Lower leg skin (tissue), 4 donors: ENCODE measurements at regions not wholly inside any gene's neighbourhood (a gene's known extent, or its start where the extent isn't known, plus 50 kb on each side); places are given as distances from the start of the nearest gene placed in this dataset.
"Not testable (repeated sequence)": the region's sequence is repeated elsewhere in the genome, so short reads cannot be mapped to it uniquely, and the experiment has no call there.

ENCODE experiments used
- DNase-seq, 2 donors: peaks; one replicate each; pipeline ENCODE4 v3.0.0-alpha.2; 2019; ENCODE audit warnings: low spot score in 2 of 2
- H3K4me3 ChIP-seq: fragments of 200-600 bp; sonication (generic); 2 replicates; pipeline ENCODE4 v1.5.1; 2017; ENCODE audit warnings: mild to moderate bottlenecking, low read depth; ENCODE audit not compliant: poor library complexity, severe bottlenecking
- POLR2A ChIP-seq, 2 donors: fragments of 450-650 bp; IDR thresholded peaks; one replicate each; pipeline ENCODE4 v1.6.1; 2016 to 2017; ENCODE audit warnings: antibody characterized with exemption in 2 of 2, mild to moderate bottlenecking in 1 of 2, moderate library complexity in 1 of 2
- WGBS, 2 donors: methylation state at CpG; one replicate each; pipeline ENCODE4 v1.1.5; 2018; 5-methylcytosine and 5-hydroxymethylcytosine counted together
- intact Hi-C: fragments of 100-400 bp; cut with DNase I; formaldehyde crosslinking; loops from one replicate; pipeline ENCODE4 v1.15.0; 2023; ENCODE audit warnings: low total_unique reads
- TF ChIP-seq, protein P1 (sequence below), 3 donors: fragments of 450-650 bp; IDR thresholded peaks; one replicate each; pipeline ENCODE4 v1.5.1; 2016; ENCODE audit warnings: antibody characterized with exemption in 3 of 3, mild to moderate bottlenecking in 3 of 3, moderate library complexity in 2 of 3

DNA sequence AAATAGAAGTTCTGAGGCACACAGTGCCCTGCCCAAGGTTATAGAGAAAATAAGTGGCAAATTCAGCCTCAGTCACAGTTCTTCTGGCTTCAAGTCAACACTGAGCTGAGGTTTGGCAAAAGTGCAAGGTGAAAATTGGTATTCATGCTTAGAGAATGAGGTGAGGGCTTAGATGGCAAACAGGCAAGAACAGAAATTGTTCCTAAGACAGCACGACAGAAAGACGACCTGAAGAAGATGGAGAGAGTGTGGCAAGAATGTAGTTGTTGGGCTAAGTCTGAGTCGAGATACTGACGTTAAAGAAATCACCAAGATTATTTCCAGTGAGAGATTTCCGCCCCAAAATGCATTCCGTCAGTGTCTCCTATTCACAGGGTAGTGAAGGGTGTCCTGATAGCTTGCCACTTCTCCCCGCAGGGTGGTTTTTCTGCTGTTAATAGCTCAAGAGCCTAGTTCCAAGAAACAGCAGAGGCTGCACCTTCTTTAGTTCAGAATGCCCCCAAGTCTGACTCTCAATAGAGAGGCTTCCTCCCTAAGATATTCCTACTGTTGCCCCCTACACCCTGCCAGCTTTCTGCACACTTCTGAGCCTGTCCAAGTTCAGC is 260.8 kb upstream of the AMIGO2 start:
- WGBS, 2 donors, result 61 to 73% methylated on average over 7 of the region's 7 CpGs

DNA sequence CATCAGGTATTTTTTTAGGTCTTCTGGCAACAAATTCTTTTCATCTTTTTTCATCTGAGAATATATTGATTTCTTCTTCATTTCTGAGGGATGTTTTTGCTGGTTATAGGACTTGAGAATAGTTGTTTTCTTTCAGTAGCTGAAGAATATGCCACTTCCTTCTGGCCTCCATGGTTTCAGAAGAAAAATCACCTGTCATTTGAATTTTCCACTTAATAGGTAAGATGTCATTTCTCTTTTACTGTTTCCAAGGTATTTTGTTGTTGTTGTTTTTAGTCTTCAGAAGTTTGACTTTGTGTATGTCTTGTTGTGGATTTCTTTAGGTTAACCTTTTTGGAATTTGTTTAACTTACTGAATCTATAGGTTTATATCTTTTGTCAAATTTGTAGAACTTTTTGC is 257.8 kb upstream of the AMIGO2 start:
- intact Hi-C loops, result no loop called here
- DNase-seq, result no peak
- TF ChIP-seq, protein P1, sequence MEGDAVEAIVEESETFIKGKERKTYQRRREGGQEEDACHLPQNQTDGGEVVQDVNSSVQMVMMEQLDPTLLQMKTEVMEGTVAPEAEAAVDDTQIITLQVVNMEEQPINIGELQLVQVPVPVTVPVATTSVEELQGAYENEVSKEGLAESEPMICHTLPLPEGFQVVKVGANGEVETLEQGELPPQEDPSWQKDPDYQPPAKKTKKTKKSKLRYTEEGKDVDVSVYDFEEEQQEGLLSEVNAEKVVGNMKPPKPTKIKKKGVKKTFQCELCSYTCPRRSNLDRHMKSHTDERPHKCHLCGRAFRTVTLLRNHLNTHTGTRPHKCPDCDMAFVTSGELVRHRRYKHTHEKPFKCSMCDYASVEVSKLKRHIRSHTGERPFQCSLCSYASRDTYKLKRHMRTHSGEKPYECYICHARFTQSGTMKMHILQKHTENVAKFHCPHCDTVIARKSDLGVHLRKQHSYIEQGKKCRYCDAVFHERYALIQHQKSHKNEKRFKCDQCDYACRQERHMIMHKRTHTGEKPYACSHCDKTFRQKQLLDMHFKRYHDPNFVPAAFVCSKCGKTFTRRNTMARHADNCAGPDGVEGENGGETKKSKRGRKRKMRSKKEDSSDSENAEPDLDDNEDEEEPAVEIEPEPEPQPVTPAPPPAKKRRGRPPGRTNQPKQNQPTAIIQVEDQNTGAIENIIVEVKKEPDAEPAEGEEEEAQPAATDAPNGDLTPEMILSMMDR (IDR thresholded peaks at IDR 0.05), result no peak
- TF ChIP-seq POLR2A (IDR thresholded peaks at IDR 0.05), result no peak

More for the DNA sequence above, 260.8 kb upstream of the AMIGO2 start:
- no peak for DNase-seq
- H3K4me3 ChIP-seq, result no peak overlapping the region
- TF ChIP-seq, protein P1 (IDR thresholded peaks at IDR 0.05), result no peak
- TF ChIP-seq POLR2A (IDR thresholded peaks at IDR 0.05), result no peak
- intact Hi-C loops, result no loop called here

DNA sequence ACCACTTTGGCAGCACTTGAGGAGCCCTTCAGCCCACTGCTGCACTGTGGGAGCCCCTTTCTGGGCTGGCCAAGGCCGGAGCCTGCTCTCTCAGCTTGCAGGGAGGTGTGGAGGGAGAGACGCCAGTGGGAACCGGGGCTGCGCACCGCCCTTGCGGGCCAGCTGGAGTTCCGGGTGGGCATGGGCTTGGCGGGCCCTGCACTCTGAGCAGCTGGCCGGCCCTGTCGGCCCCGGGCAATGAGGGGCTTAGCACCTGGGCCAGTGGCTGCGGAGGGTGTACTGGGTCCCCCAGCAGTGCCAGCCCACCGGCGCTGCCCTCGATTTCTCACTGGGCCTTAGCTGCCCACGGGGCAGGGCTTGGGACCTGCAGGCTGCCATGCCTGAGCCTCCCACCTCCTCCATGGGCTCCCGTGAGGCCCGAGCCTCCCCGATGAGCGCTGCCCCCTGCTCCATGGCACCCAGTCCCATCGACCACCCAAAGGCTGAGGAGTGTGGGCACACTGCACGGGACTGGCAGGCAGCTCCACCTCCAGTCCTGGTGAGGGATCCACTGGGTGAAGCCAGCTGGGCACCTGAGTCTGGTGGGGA is 253.6 kb upstream of the AMIGO2 start:
- not testable (repeated sequence) for DNase-seq, H3K4me3 ChIP-seq

More for the DNA sequence above, 257.8 kb upstream of the AMIGO2 start:
- H3K4me3 ChIP-seq, result no peak overlapping the region

DNA sequence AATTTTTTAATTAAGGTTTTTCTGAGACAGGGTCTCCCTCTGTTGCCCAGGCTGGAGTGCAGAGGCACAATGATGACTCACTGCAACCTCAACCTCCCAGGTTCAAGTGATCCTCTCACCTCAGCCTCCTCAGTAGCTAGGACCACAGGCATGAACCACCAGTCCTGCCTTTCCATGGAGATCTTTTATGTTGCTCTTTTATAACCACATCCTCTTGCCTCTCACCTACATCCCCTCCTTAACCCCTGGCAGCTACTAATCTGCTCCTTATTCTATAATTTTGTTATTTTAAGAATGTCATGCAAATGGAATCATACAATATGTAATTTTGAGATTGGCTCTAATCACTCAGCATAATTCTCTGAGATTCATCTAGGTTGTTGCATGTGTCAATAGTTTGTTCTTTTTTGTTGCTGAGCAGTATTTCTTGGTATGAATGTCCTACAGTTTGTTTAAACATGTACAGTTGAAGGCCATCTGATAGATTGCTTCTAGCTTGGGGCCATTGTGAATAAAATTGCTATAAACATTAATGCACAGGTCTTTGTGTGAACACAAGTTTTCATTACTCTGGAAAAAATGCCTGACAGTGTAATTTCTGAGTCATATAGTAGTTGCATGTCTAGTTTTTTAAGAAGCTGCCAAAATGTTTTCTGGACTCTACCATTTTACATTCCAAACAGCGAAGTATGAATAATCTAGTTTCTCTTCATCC is 249.2 kb upstream of the AMIGO2 start:
- no peak for DNase-seq
- no peak overlapping the region for H3K4me3 ChIP-seq
- WGBS, 2 donors, result 41 to 45% methylated on average over 1 of the region's 1 CpG
- TF ChIP-seq POLR2A (IDR thresholded peaks at IDR 0.05), result no peak
- TF ChIP-seq, protein P1 (IDR thresholded peaks at IDR 0.05), result no peak
- intact Hi-C loops, result loop anchor here (5.0 kb wide), 1 partner anchor 638 kb away; no protein-coding TSS in a partner anchor

More for the DNA sequence above, 253.6 kb upstream of the AMIGO2 start:
- WGBS, 2 donors, result 86 to 90% methylated on average over 13 to 18 of the region's 22 CpGs
- intact Hi-C loops, result not testable (repeated sequence)

DNA sequence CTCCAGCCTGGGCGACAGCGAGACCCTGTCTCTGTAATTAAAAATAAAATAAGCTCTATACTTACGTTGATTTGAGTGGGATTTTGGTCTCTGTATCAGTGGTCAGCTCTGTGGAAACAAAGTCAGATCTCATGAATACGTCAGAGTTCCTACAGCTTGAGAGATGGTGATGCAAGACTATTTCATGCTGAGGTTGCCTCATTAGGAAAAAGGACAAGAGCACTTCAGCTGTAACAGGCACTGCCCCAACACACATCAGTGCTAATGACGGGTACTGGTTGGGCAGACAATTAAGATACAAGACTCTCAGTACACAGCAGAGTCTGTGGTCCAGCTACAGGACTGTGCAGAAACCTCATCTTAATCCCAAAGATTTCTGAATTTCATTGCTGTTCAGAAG is 246.4 kb upstream of the AMIGO2 start:
- intact Hi-C loops, result loop anchor here (5.0 kb wide), 1 partner anchor 641 kb away; no protein-coding TSS in a partner anchor
- no peak for DNase-seq
- TF ChIP-seq, protein P1 (IDR thresholded peaks at IDR 0.05), result no peak
- TF ChIP-seq POLR2A (IDR thresholded peaks at IDR 0.05), result no peak
- 91% methylated on average over 5 of the region's 5 CpGs for WGBS, 2 donors
- no peak overlapping the region for H3K4me3 ChIP-seq

DNA sequence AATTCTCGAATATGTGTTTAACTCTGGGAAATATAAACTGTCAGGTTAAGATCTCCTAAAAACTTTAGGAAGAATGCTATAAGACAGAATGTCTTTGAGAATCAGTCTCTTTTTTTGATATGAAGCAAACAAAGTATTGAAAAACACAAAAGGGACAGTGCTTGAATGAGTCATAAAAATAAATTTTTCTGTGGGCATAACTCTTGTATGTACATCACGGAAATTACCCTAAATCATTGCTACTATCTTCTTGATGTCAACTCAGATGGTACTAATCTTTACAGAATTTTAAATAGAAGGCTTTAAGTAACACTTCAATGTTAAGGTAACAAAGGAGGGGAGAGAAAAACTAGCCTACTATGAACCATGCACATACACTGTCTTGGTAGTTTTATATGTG is 244.0 kb upstream of the AMIGO2 start:
- H3K4me3 ChIP-seq, result no peak overlapping the region
- WGBS, 2 donors, result 56 to 76% methylated on average over 2 of the region's 2 CpGs
- no peak for TF ChIP-seq POLR2A (IDR thresholded peaks at IDR 0.05)
- TF ChIP-seq, protein P1 (IDR thresholded peaks at IDR 0.05), result no peak
- intact Hi-C loops, result no loop called here
- no peak for DNase-seq
